Stimulated activated CD8-positive, alpha-beta memory T cell treated with anti-CD3 and anti-CD28 coated beads, Interleukin-15, amount 100 ng/mL, for 48 hours (primary cell): ENCODE measurements at regions not wholly inside any gene's neighbourhood (a gene's known extent, or its start where the extent isn't known, plus 50 kb on each side); places are given as distances from the start of the nearest gene placed in this dataset.

Experiments
- DNase-seq, 2 donors: peaks; one replicate each; pipeline ENCODE4 v3.0.0-alpha.2; 2020; ENCODE audit warnings: low read depth in 2 of 2

DNA sequence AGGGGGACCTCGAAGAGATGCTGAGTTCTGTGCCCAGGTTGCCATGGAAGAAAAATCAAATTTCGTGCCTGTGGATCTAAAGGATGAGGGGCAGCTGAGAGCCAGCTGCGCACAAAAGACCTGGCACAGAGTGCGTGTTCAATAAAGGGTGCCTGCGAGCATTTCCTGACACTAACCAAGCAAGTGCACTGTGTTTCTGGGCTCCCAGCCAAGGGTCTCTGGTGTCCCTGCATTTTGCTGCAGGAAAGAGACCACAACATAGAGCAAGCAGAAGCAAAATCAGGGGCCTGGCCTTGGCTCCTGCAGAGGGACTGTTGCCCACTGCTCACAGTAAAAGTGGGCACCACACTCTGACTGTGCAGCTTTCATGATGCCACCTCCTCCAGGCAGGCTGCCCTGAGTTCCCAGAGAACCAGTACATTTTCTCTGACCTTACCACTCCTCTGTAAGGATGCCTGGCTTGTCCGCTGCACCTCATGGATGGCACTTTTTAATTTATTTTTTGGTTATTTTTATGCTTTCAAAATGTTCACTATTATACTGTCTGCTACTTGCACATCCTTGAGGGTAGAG is 70.8 kb upstream of the GPR12 start:
- DNase-seq: no peak

DNA sequence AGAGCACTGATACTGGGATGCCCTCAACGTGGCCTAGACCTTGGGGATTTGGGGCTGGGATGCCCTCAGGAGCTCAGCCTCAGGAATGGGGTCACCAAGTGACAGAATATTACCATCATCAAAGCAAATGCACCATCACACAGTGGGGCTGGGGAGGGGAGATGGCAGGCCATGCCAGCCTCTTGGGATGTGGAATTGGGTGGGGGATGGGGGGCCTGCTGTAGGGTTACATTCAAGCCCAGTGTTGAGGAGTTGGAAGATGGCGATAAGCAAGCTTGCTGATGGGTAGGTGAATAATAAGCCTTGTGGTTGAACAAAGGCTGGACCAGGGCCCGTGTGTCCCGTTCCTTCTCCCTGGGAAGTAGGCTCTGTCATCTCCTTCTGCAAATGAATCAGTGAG is 69.1 kb upstream of the GPR12 start:
- no peak for DNase-seq

DNA sequence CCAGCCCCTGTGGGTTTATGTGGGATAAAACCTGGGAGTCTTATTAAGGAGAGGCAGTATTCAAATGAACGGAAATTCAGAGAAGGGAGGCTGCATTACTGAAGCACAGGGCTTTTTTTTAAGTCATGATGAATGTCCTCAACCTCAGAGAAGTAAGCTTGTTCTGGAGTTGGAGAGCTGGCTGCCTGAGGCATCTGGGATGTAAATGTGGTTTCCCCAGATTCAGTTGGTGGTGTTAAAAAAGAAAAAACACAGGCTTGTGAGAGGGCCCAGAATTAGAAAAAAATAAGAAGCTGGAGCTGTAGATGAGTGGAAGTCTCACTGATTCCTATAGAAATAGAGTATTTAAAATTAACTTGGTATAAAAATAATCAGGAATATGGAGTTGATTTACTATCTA is 64.0 kb upstream of the GPR12 start:
- no peak for DNase-seq

DNA sequence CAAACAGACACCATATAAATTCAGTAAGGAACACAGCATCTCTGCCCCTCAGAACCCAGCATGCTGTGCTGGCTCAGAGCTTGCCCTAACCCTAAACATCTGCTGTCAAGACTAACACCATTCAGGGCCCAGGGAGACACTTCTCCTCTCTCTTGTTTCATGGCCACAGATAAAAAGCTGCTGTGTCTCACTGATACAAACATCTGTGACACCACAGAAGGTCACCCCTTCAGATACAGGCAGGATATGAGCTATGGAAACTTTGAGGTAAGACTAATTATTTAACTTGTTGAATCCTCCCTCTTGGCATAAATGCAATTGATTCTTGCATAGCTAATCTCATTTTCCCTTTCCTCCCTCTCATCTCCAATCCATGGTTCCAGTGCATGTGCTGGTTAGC is 61.6 kb upstream of the GPR12 start:
- DNase-seq: no peak

DNA sequence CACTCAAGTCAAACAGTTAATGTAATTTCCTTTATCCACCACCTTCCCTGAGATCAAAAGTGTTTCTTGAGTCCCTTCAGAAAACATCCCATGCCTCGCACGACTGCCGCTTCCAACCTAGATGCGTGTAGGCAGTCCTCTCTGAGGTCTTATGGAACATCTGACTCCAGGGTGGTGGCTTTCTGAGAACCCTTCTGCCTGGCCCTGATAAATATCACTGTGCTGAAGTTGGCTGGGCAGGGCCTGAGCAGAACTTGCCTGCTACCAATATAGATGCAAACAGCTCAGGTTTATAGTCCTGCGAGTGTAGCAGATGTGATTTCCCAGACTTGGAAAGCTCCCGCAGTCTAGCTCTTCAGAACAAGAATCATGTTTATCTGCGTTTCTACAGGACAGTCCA is 61.1 kb upstream of the GPR12 start:
- DNase-seq: no peak

DNA sequence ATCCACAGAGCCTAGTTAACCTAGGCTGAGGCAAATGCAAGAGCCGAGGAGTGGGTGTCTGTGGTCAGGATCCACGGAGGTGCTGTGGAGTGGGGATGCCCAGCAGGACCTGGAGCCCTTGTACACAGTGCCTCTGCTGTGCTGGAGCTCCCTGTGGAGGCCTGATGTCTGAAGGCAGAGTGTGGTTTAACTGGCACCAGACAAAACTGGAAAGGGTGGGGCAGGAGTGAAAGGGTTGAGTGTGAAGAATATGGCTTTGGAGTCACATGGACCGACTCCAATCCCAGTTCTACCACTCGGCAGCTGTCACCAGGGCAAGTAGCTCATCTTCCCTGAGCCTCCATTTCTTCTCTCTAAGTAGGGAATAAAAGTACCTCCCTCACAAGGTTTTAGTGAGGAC is 60.3 kb upstream of the GPR12 start:
- no peak for DNase-seq

DNA sequence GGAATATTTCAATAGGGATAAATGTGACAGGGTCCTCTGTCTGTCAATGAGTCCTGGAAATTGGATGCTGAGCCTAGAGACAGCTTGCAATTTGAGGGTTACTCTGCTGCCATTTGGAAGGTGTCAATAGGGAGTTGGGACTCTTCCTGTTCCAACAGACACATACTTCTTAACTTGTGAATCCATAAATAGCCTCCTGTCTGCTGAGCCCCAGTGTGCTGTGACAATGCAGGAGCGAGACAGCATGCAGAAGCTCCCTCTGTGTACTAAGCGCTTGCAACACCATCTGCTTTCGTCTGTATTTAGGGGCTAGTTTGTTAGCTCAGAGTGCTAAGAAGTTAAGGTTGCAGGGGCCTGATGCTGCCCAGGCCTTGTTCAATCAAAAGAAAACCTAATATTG is 58.5 kb upstream of the GPR12 start:
- no peak for DNase-seq

DNA sequence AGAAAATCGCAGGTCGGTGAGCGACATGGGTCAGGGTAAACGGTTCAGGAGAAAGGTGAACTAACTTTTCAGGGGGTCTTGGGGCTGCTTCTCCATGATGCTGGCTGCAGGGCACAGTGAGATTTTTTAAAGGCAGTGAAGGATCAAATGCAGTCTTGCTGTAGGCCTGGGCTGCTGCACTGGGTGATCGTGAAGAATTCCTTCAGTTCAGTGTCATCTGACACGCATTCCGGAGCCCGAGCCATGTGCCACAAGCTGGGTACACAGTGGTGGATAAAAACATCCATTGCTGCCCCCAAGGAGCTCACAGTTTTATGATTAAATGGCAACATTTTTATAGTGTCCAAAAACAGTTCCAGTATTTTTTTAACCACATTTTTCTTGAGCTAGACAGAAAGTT is 56.3 kb upstream of the GPR12 start:
- no peak for DNase-seq

DNA sequence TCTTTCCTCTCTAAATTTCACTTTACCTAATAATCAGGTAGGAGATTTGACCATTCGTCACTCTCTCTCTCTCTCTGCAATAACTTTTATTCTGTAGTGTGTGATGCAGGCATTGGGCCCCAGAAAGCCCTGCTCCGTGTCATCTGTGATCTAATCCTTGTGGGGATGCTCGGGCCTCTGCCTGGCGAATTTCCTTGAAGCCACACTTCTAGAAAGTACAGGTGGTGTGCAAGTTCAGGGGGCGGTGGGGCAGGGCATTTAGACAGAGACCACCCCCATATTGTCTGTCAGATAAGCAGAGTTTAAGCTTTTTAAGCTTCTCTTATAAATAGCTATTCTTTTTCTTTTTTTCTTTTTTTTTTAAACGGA is 53.4 kb upstream of the GPR12 start:
- DNase-seq: no peak

DNA sequence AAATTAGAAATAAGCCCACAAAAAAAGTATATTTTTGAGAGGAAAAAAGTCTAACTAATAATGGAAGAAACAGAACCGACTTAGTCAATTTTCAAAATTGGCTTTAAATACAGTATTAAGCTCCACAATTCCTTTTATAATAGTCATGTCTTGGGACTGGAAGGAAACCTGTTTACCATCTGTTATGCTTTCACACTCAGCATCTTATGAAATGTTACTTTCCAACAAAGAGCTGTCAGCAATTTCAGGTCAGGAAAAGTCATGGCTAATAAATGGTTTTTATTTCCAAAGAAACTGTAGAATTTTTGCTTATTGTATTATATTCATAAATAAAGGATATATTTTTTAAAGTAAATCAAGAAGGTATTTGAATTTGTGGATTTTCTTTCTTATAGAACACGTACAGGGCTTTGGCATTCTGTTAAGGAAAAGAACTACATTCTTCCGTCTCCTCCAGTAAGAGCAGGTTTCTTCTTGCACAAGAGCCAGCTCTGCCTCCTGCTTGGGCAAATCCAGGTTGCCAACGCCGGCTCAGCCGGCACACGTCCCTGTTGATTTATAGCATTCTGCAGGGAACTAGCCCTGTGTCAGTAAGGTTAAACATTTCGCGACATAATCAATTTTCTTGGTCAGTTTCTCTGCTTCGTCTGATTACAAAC is 52.9 kb upstream of the GPR12 start:
- DNase-seq: no peak

DNA sequence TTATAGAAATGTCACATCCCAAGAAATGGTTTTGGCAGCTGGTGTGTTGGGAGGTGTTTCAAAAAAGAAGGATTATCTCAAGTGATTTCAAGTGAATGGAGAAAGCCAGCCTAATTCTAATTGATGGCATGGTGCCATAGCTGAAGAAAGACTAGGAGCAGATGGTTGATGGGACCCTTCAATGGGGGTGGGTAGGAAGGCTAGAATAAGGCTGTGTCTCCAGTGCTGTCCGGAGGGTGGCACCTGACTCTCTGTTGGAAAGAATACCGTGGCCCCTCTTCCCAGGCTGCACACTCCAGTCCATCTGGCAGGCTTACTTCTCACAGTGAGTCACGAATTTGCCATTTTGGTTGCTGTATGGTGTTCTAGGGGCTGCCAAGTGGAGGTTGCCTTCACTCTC is 51.0 kb upstream of the GPR12 start:
- no peak for DNase-seq
